IMR-90 (cell line): ENCODE measurements at regions not wholly inside any gene's neighbourhood (a gene's known extent, or its start where the extent isn't known, plus 50 kb on each side); places are given as distances from the start of the nearest gene placed in this dataset.

Source experiments
- ATAC-seq: fragments of 200-7000 bp; cut with Tn5 transposase; 2 replicates; pipeline ENCODE4 v1.9.1; 2020; ENCODE audit warnings: low read depth, mild to moderate bottlenecking, moderate library complexity
- BruUV-seq: library from RNA; stranded (reverse); fragments of 400-500 nt; replicated peaks from 2 replicates; lab custom pipeline; 2021; lab: Mats Ljungman, UMichigan
- CTCF ChIA-PET: fragments of 300-600 bp; formaldehyde crosslinking; extraction: SDS; loops from one replicate; lab custom pipeline; 2021; ENCODE audit warnings: antibody characterized with exemption; lab: Yijun Ruan, JAX
- POLR2A ChIA-PET: fragments of 300-600 bp; sonication (Branson Sonifier 250); formaldehyde crosslinking; loops from one replicate; lab custom pipeline; 2022; ENCODE audit warnings: antibody characterized with exemption; ENCODE audit not compliant: unreplicated experiment; lab: Charles Lee
- DNase-seq: peaks from one replicate; pipeline ENCODE4 v3.0.0; 2013
- H2AFZ ChIP-seq: replicated peaks from 2 replicates; pipeline ENCODE3; 2013; ENCODE audit warnings: low read length, mild to moderate bottlenecking; ENCODE audit not compliant: poor library complexity
- H2AK5ac ChIP-seq: 2 replicates; pipeline ENCODE4 v1.6.1; 2013; ENCODE audit warnings: low read depth, low read length, inconsistent platforms
- H2AK9ac ChIP-seq: replicated peaks from 2 replicates; pipeline ENCODE3; 2013; ENCODE audit warnings: mild to moderate bottlenecking, low read depth, low read length, moderate library complexity; ENCODE audit not compliant: poor library complexity
- H2BK120ac ChIP-seq: 2 replicates; pipeline ENCODE4 v1.6.1; 2013; ENCODE audit warnings: low read depth, low read length, inconsistent platforms
- H2BK15ac ChIP-seq: 3 replicates; pipeline ENCODE4 v1.6.1; 2013; ENCODE audit warnings: low read depth, low read length, inconsistent platforms
- H2BK20ac ChIP-seq: 2 replicates; pipeline ENCODE4 v1.6.1; 2013; ENCODE audit warnings: low read depth, mild to moderate bottlenecking, inconsistent platforms, low read length, moderate library complexity
- H2BK5ac ChIP-seq: 2 replicates; pipeline ENCODE4 v1.6.1; 2013; ENCODE audit warnings: mild to moderate bottlenecking, low read depth, low read length, inconsistent platforms; ENCODE audit not compliant: poor library complexity, severe bottlenecking
- H3K14ac ChIP-seq: replicated peaks from 2 replicates; pipeline ENCODE4 v1.6.1; 2013; ENCODE audit warnings: low read depth, low read length, inconsistent platforms
- H3K18ac ChIP-seq: 2 replicates; pipeline ENCODE4 v1.6.1; 2013; ENCODE audit warnings: low read depth, low read length, control low read depth
- H3K23ac ChIP-seq: 2 replicates; pipeline ENCODE4 v1.6.1; 2013; ENCODE audit warnings: low read depth, low read length, inconsistent platforms
- H3K27ac ChIP-seq: 2 replicates; pipeline ENCODE4 v1.5.1; 2013; ENCODE audit warnings: mild to moderate bottlenecking, control low read depth, low read length; ENCODE audit not compliant: insufficient read depth
- H3K27me3 ChIP-seq: 2 replicates; pipeline ENCODE4 v1.6.1; 2013; ENCODE audit warnings: low read length; ENCODE audit not compliant: control insufficient read depth, insufficient read depth
- H3K36me3 ChIP-seq: 2 replicates; pipeline ENCODE4 v1.6.1; 2013; ENCODE audit warnings: low read length, mixed read lengths; ENCODE audit not compliant: control insufficient read depth, insufficient read depth
- H3K4ac ChIP-seq: 2 replicates; pipeline ENCODE4 v1.6.1; 2013; ENCODE audit warnings: low read depth, low read length, inconsistent platforms
- H3K4me1 ChIP-seq: 2 replicates; pipeline ENCODE4 v1.6.1; 2013; ENCODE audit warnings: low read length, mixed read lengths; ENCODE audit not compliant: control insufficient read depth, insufficient read depth
- H3K4me2 ChIP-seq: 2 replicates; pipeline ENCODE4 v1.6.1; 2013; ENCODE audit warnings: low read depth, mild to moderate bottlenecking, control low read depth, low read length, moderate library complexity
- H3K4me3 ChIP-seq: 2 replicates; pipeline ENCODE4 v1.5.1; 2013; ENCODE audit warnings: low read depth, mild to moderate bottlenecking, control low read depth, low read length, moderate library complexity; ENCODE audit not compliant: insufficient read depth
- H3K56ac ChIP-seq: 2 replicates; pipeline ENCODE4 v1.6.1; 2013; ENCODE audit warnings: low read length, inconsistent platforms; ENCODE audit not compliant: insufficient read depth; ENCODE audit errors: extremely low read depth
- H3K79me1 ChIP-seq, 2 experiments: 2 replicates each; pipeline ENCODE4 v1.6.1; 2013; ENCODE audit warnings: low read length in 2 of 2, inconsistent platforms in 1 of 2, low read depth in 1 of 2
- H3K9ac ChIP-seq: 2 replicates; pipeline ENCODE4 v1.6.1; 2013; ENCODE audit warnings: low read depth, low read length, control low read depth
- H3K9me1 ChIP-seq: 2 replicates; pipeline ENCODE4 v1.6.1; 2013; ENCODE audit warnings: low read length, inconsistent platforms; ENCODE audit not compliant: insufficient read depth
- H3K9me3 ChIP-seq: 2 replicates; pipeline ENCODE4 v1.6.1; 2013; ENCODE audit warnings: low read length; ENCODE audit not compliant: control insufficient read depth, insufficient read depth
- H4K20me1 ChIP-seq: 2 replicates; pipeline ENCODE4 v1.6.1; 2013; ENCODE audit warnings: low read length, inconsistent platforms; ENCODE audit not compliant: insufficient read depth
- H4K5ac ChIP-seq: 2 replicates; pipeline ENCODE4 v1.6.1; 2013; ENCODE audit warnings: mild to moderate bottlenecking, low read depth, low read length, control low read depth
- H4K8ac ChIP-seq, 2 experiments: 2 replicates each; pipeline ENCODE4 v1.6.1; 2013; ENCODE audit warnings: low read depth in 2 of 2, low read length in 2 of 2, control low read depth in 1 of 2, inconsistent platforms in 1 of 2
- H4K91ac ChIP-seq: 2 replicates; pipeline ENCODE4 v1.6.1; 2013; ENCODE audit warnings: low read depth, low read length, inconsistent platforms; ENCODE audit not compliant: insufficient read depth
- BHLHE40 ChIP-seq: fragments of 150-350 bp; IDR thresholded peaks from 2 replicates; pipeline ENCODE4 v1.6.1; 2016; ENCODE audit warnings: mild to moderate bottlenecking, low read depth, low read length
- ELK1 ChIP-seq: fragments of 150-350 bp; IDR thresholded peaks from 2 replicates; pipeline ENCODE4 v1.6.1; 2016; ENCODE audit warnings: low read depth, mild to moderate bottlenecking, low read length, moderate library complexity, borderline replicate concordance
- MAZ ChIP-seq: IDR thresholded peaks from 2 replicates; pipeline ENCODE4 v1.6.1; 2012; ENCODE audit warnings: low read depth, mild to moderate bottlenecking, low read length, improper control_type of control experiment, moderate library complexity, borderline replicate concordance
- NFE2L2 ChIP-seq: fragments of 150-350 bp; IDR thresholded peaks from 2 replicates; pipeline ENCODE4 v1.6.1; 2016; ENCODE audit warnings: low read depth, mild to moderate bottlenecking, low read length
- RCOR1 ChIP-seq: IDR thresholded peaks from 2 replicates; pipeline ENCODE4 v1.6.1; 2012; ENCODE audit warnings: mild to moderate bottlenecking, low read length, improper control_type of control experiment; ENCODE audit not compliant: insufficient replicate concordance
- SMC3 ChIP-seq: fragments of 150-350 bp; IDR thresholded peaks from 2 replicates; pipeline ENCODE4 v1.6.1; 2016; ENCODE audit warnings: low read depth, mild to moderate bottlenecking, antibody characterized with exemption, low read length, moderate library complexity
- USF2 ChIP-seq: fragments of 150-350 bp; IDR thresholded peaks from 2 replicates; pipeline ENCODE4 v1.6.1; 2017; ENCODE audit warnings: mild to moderate bottlenecking, antibody characterized with exemption, low read length, low read depth
- WGBS, 2 experiments: methylation state at CpG; one replicate each; pipeline versions ENCODE4 v1.1.5 to v1.1.7; 2013; ENCODE audit warnings: missing lambda C conversion rate in 2 of 2; ENCODE audit not compliant: insufficient read length in 1 of 2; ENCODE audit errors: extremely low coverage in 2 of 2; 5-methylcytosine and 5-hydroxymethylcytosine counted together
- dilution Hi-C: fragments of 300-500 bp; cut with HindIII; formaldehyde crosslinking; loops from one replicate; pipeline ENCODE4 v1.14.3; 2018; ENCODE audit warnings: low sequenced_read_pairs; ENCODE audit not compliant: unreplicated experiment
- in situ Hi-C: fragments of 300-500 bp; cut with MboI; formaldehyde crosslinking; loops from 3 replicates; pipeline ENCODE4 v1.14.3; 2019; ENCODE audit warnings: low sequenced_read_pairs, inconsistent platforms, mixed read lengths
- intact Hi-C: fragments of 100-400 bp; cut with micrococcal nuclease; formaldehyde crosslinking; loops from 2 replicates; pipeline ENCODE4 v1.10.0; 2022

- no peak overlapping the region for H2BK20ac ChIP-seq
- H3K9me1 ChIP-seq = 0 out of 2 replicates have a peak, but pooled peaks cover 4% of the 10 kb centered on the region
- peak; percentile 46 for ATAC-seq
- TF ChIP-seq USF2 = no peak
- no peak for TF ChIP-seq RCOR1
- TF ChIP-seq NFE2L2 = no peak
- TF ChIP-seq SMC3 = no peak
- no peak for TF ChIP-seq BHLHE40
- no peak for TF ChIP-seq MAZ
- no peak for TF ChIP-seq ELK1
- dilution Hi-C loops = no loop called here
- no peak overlapping the region for H3K27ac ChIP-seq
- CTCF ChIA-PET = interaction anchor here (0.6 to 0.7 kb wide), 3 partner anchors 142 to 1856 kb away, joined by 3 to 5 read pairs (median 4); no protein-coding TSS in a partner anchor
- H3K4me3 ChIP-seq = no peak overlapping the region
- no peak overlapping the region for H2BK15ac ChIP-seq
- H2BK5ac ChIP-seq = no peak overlapping the region
- H4K8ac ChIP-seq = no peak overlapping the region
- peaks cover 2% of the 10 kb centered on the region; the same call in 1 of the 2 replicates for H3K9me3 ChIP-seq
- H3K14ac ChIP-seq = no peak overlapping the region
- no peak overlapping the region for H2AFZ ChIP-seq
- H3K4ac ChIP-seq = no peak overlapping the region
- H3K23ac ChIP-seq = no peak overlapping the region
- H3K56ac ChIP-seq = no peak overlapping the region
- peak overlapping the region; percentile 68 for H3K4me2 ChIP-seq
- no peak overlapping the region for H3K18ac ChIP-seq
- no peak overlapping the region for H2BK120ac ChIP-seq
- H4K5ac ChIP-seq = no peak overlapping the region
- H4K20me1 ChIP-seq = no peaks in the 10 kb centered on the region
- POLR2A ChIA-PET = interaction anchor here (0.7 to 1.4 kb wide), 2 partner anchors 13 to 23 kb away, joined by 3 to 7 read pairs; no protein-coding TSS in a partner anchor
- no peaks in the 10 kb centered on the region for H3K4me1 ChIP-seq
- no peak overlapping the region for H3K9ac ChIP-seq
- no peak overlapping the region for H2AK9ac ChIP-seq
- H3K36me3 ChIP-seq = no peaks in the 10 kb centered on the region
- H4K91ac ChIP-seq = no peak overlapping the region
- intact Hi-C loops = no loop called here
- no peaks in the 10 kb centered on the region for H3K79me1 ChIP-seq
- DNase-seq = peak; percentile 41
- in situ Hi-C loops = no loop called here
- peaks cover 3% of the 10 kb centered on the region for H3K27me3 ChIP-seq
- BruUV-seq = no TSS peak
- no peak overlapping the region for H2AK5ac ChIP-seq
- 0% methylated on average over 2 of the region's 4 CpGs; no CpG with 5 or more reads in 1 of the 2 experiments for WGBS, 2 experiments
These were observed 233.3 kb upstream of the DAAM1 start for GRCh38 chr14:58954901-58955861.
